ENCODE measurements at regions not wholly inside any gene's neighbourhood (a gene's known extent, or its start where the extent isn't known, plus 50 kb on each side); places are given as distances from the start of the nearest gene placed in this dataset.

DNA sequence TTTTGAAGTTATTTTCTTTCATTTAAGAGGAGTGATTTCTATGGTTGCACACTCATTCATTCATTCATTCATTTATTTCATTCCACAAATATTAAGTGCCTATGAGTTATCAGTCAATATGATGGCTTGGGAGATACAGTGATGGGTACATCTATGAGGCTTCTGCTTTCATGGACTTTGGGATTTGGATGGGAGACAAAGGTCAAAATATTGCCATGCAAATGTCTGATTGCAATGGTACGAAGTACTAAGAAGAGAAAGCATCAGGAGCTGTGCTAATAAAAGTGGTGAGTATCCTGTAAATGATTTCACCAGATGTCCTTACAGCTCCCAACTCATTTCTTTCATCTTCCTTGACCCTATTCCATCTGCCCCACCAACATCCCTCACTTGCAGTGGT lies 174.4 kb upstream of the MEX3C start:
- CTCF ChIA-PET, result no interaction called here
- Histone ChIP-seq H3K9ac (ENCODE audit: low read length) (no peak overlapping the region), H3K27me3 (ENCODE audit: insufficient read depth, low read length) (peaks cover 16% of the 10 kb centered on the region; the same call in 1 of the 2 replicates), H4K20me1 (ENCODE audit: insufficient read depth) (no peaks in the 10 kb centered on the region; the same call in 1 of the 2 replicates), H3K9me3 (ENCODE audit: control insufficient read depth in 1 of 2, insufficient read depth in 1 of 2, low read depth in 1 of 2, low read length in 2 of 2) (no peaks in the 10 kb centered on the region), H3K27ac (ENCODE audit: low read depth, low read length) (no peak overlapping the region), H3K4me2 (ENCODE audit: low read length) (no peak overlapping the region), H3K9me2 (ENCODE audit: insufficient read depth) (peaks cover 3% of the 10 kb centered on the region; the same call in 1 of the 2 replicates), H2AFZ (ENCODE audit: low read depth, low read length, poor library complexity, severe bottlenecking) (no peak overlapping the region), H3K4me1 (ENCODE audit: control insufficient read depth in 1 of 2, insufficient read depth in 2 of 2, low read length in 2 of 2) (no peaks in the 10 kb centered on the region), H3K79me2 (ENCODE audit: insufficient read depth, low read length) (no peaks in the 10 kb centered on the region), H3K4me3 (replicated peaks in 1 of 2; ENCODE audit: low read depth in 1 of 2, low read length in 2 of 2) (no peak overlapping the region), H3K36me3 (ENCODE audit: control insufficient read depth in 1 of 2, insufficient read depth in 2 of 2, low read length in 2 of 2) (no peaks in the 10 kb centered on the region)
- DNase-seq (ENCODE audit: low read depth, low spot score), result no peak
- ATAC-seq, result no peak
- RAD21 ChIA-PET (ENCODE audit: low non-redundant PET in 1 of 2, low total read pairs in 2 of 2, uncharacterized antibody in 2 of 2, unreplicated experiment in 2 of 2), result no interaction called here
- POLR2A ChIA-PET, result no interaction called here
- BruUV-seq (replicated peaks), result no TSS peak
- intact Hi-C loops (cut with micrococcal nuclease), result no loop called here
- TF ChIP-seq ZNF274 (IDR thresholded peaks at IDR 0.05; ENCODE audit: low read depth, low read length) (no peak), SRF (IDR thresholded peaks at IDR 0.05; ENCODE audit: low read depth) (no peak), SP1 (IDR thresholded peaks at IDR 0.05; ENCODE audit: low read depth) (no peak), CBX3 (IDR thresholded peaks at IDR 0.05; ENCODE audit: low read depth) (no peak), EZH2phosphoT487 (IDR thresholded peaks at IDR 0.05; ENCODE audit: borderline replicate concordance) (no peak), JUND (IDR thresholded peaks at IDR 0.05) (no peak), TCF7L2 (IDR thresholded peaks at IDR 0.05; ENCODE audit: borderline replicate concordance, extremely low read depth, insufficient read depth, insufficient read length) (no peak), FOSL1 (IDR thresholded peaks at IDR 0.05; ENCODE audit: low read depth) (no peak), SIN3A (IDR thresholded peaks at IDR 0.05; ENCODE audit: low read depth) (no peak)
- TF ChIP-seq, protein P1, sequence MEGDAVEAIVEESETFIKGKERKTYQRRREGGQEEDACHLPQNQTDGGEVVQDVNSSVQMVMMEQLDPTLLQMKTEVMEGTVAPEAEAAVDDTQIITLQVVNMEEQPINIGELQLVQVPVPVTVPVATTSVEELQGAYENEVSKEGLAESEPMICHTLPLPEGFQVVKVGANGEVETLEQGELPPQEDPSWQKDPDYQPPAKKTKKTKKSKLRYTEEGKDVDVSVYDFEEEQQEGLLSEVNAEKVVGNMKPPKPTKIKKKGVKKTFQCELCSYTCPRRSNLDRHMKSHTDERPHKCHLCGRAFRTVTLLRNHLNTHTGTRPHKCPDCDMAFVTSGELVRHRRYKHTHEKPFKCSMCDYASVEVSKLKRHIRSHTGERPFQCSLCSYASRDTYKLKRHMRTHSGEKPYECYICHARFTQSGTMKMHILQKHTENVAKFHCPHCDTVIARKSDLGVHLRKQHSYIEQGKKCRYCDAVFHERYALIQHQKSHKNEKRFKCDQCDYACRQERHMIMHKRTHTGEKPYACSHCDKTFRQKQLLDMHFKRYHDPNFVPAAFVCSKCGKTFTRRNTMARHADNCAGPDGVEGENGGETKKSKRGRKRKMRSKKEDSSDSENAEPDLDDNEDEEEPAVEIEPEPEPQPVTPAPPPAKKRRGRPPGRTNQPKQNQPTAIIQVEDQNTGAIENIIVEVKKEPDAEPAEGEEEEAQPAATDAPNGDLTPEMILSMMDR (IDR thresholded peaks at IDR 0.05 in 2 of 3, conservative IDR thresholded peaks at IDR 0.05 in 1 of 3; ENCODE audit: borderline replicate concordance in 1 of 3, insufficient read depth in 1 of 3, low read depth in 2 of 3, low read length in 2 of 3), result no peak
- TF ChIP-seq, protein P2, sequence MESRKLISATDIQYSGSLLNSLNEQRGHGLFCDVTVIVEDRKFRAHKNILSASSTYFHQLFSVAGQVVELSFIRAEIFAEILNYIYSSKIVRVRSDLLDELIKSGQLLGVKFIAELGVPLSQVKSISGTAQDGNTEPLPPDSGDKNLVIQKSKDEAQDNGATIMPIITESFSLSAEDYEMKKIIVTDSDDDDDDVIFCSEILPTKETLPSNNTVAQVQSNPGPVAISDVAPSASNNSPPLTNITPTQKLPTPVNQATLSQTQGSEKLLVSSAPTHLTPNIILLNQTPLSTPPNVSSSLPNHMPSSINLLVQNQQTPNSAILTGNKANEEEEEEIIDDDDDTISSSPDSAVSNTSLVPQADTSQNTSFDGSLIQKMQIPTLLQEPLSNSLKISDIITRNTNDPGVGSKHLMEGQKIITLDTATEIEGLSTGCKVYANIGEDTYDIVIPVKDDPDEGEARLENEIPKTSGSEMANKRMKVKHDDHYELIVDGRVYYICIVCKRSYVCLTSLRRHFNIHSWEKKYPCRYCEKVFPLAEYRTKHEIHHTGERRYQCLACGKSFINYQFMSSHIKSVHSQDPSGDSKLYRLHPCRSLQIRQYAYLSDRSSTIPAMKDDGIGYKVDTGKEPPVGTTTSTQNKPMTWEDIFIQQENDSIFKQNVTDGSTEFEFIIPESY (IDR thresholded peaks at IDR 0.05; ENCODE audit: extremely low read depth, insufficient replicate concordance, low read length), result no peak
- TF ChIP-seq, protein P3, sequence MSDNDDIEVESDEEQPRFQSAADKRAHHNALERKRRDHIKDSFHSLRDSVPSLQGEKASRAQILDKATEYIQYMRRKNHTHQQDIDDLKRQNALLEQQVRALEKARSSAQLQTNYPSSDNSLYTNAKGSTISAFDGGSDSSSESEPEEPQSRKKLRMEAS (IDR thresholded peaks at IDR 0.05), result no peak
- TF ChIP-seq, protein P4, sequence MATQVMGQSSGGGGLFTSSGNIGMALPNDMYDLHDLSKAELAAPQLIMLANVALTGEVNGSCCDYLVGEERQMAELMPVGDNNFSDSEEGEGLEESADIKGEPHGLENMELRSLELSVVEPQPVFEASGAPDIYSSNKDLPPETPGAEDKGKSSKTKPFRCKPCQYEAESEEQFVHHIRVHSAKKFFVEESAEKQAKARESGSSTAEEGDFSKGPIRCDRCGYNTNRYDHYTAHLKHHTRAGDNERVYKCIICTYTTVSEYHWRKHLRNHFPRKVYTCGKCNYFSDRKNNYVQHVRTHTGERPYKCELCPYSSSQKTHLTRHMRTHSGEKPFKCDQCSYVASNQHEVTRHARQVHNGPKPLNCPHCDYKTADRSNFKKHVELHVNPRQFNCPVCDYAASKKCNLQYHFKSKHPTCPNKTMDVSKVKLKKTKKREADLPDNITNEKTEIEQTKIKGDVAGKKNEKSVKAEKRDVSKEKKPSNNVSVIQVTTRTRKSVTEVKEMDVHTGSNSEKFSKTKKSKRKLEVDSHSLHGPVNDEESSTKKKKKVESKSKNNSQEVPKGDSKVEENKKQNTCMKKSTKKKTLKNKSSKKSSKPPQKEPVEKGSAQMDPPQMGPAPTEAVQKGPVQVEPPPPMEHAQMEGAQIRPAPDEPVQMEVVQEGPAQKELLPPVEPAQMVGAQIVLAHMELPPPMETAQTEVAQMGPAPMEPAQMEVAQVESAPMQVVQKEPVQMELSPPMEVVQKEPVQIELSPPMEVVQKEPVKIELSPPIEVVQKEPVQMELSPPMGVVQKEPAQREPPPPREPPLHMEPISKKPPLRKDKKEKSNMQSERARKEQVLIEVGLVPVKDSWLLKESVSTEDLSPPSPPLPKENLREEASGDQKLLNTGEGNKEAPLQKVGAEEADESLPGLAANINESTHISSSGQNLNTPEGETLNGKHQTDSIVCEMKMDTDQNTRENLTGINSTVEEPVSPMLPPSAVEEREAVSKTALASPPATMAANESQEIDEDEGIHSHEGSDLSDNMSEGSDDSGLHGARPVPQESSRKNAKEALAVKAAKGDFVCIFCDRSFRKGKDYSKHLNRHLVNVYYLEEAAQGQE (IDR thresholded peaks at IDR 0.05; ENCODE audit: low read depth), result no peak
- TF ChIP-seq, protein P5, sequence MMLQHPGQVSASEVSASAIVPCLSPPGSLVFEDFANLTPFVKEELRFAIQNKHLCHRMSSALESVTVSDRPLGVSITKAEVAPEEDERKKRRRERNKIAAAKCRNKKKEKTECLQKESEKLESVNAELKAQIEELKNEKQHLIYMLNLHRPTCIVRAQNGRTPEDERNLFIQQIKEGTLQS (IDR thresholded peaks at IDR 0.05), result no peak

All from HCT116 (cell line).